Muscle layer of duodenum (tissue), 2 donors: ENCODE measurements at regions not wholly inside any gene's neighbourhood (a gene's known extent, or its start where the extent isn't known, plus 50 kb on each side); places are given as distances from the start of the nearest gene placed in this dataset.

ENCODE experiments used
- H3K27ac ChIP-seq: one replicate; pipeline ENCODE4 v1.7.0; 2013; ENCODE audit warnings: mild to moderate bottlenecking, low read length
- H3K27me3 ChIP-seq: one replicate; pipeline ENCODE4 v1.7.0; 2013; ENCODE audit warnings: low read depth, mild to moderate bottlenecking, control low read depth, low read length
- H3K36me3 ChIP-seq, 2 donors: one replicate each; pipeline ENCODE4 v1.7.0; 2013; ENCODE audit warnings: low read length in 2 of 2, control low read depth in 1 of 2, mild to moderate bottlenecking in 1 of 2; ENCODE audit not compliant: insufficient read depth in 2 of 2, control insufficient read depth in 1 of 2
- H3K4me1 ChIP-seq, 2 donors: one replicate each; pipeline ENCODE4 v1.7.0; 2013; ENCODE audit warnings: low read length in 2 of 2, mild to moderate bottlenecking in 2 of 2, control low read depth in 1 of 2, moderate library complexity in 1 of 2; ENCODE audit not compliant: insufficient read depth in 2 of 2, control insufficient read depth in 1 of 2
- H3K4me3 ChIP-seq, 2 donors: one replicate each; pipeline ENCODE4 v1.7.0; 2013; ENCODE audit warnings: low read length in 2 of 2, low read depth in 1 of 2, mild to moderate bottlenecking in 1 of 2
- H3K9me3 ChIP-seq, 2 donors: one replicate each; pipeline ENCODE4 v1.7.0; 2013; ENCODE audit warnings: low read length in 2 of 2, control low read depth in 1 of 2, mild to moderate bottlenecking in 1 of 2; ENCODE audit not compliant: control insufficient read depth in 1 of 2
- donor health status: healthy.

GRCh38 chr18:66999003-66999402, 395.1 kb upstream of the CDH19 start:
- Histone ChIP-seq H3K27me3 (no peaks in the 10 kb centered on the region), H3K36me3 (no peaks in the 10 kb centered on the region), H3K4me3 (no peak overlapping the region), H3K9me3 (no peaks in the 10 kb centered on the region), H3K27ac (no peak overlapping the region), H3K4me1 (no peaks in the 10 kb centered on the region)

GRCh38 chr18:66995270-66995669, 391.4 kb upstream of the CDH19 start:
- Histone ChIP-seq H3K4me1 (no peaks in the 10 kb centered on the region), H3K36me3 (no peaks in the 10 kb centered on the region), H3K9me3 (no peaks in the 10 kb centered on the region), H3K4me3 (no peak overlapping the region), H3K27ac (no peak overlapping the region), H3K27me3 (no peaks in the 10 kb centered on the region)

- Histone ChIP-seq H3K36me3 (no peaks in the 10 kb centered on the region), H3K4me1 (no peaks in the 10 kb centered on the region), H3K27me3 (no peaks in the 10 kb centered on the region), H3K9me3 (no peaks in the 10 kb centered on the region), H3K27ac (no peak overlapping the region), H3K4me3 (no peak overlapping the region)
Measured at GRCh38 chr18:66994790-66995189, 390.9 kb upstream of the CDH19 start.

GRCh38 chr18:66993492-66993891, 389.6 kb upstream of the CDH19 start:
- Histone ChIP-seq H3K36me3 (no peaks in the 10 kb centered on the region), H3K27me3 (no peaks in the 10 kb centered on the region), H3K4me3 (no peak overlapping the region), H3K4me1 (no peaks in the 10 kb centered on the region), H3K27ac (no peak overlapping the region), H3K9me3 (no peaks in the 10 kb centered on the region)

- Histone ChIP-seq H3K27me3 (no peaks in the 10 kb centered on the region), H3K4me3 (no peak overlapping the region), H3K4me1 (no peaks in the 10 kb centered on the region), H3K9me3 (peaks cover 0 to 4% of the 10 kb centered on the region in 2 donors), H3K27ac (no peak overlapping the region), H3K36me3 (no peaks in the 10 kb centered on the region)
Measured at GRCh38 chr18:66990909-66991308, 387.0 kb upstream of the CDH19 start.

GRCh38 chr18:66979009-66979408, 375.1 kb upstream of the CDH19 start:
- H3K4me3 ChIP-seq, result no peak overlapping the region
- H3K9me3 ChIP-seq, result no peaks in the 10 kb centered on the region
- H3K4me1 ChIP-seq, result no peaks in the 10 kb centered on the region
- H3K36me3 ChIP-seq, result no peaks in the 10 kb centered on the region
- H3K27me3 ChIP-seq, result no peaks in the 10 kb centered on the region
- no peak overlapping the region for H3K27ac ChIP-seq

- Histone ChIP-seq H3K4me3 (no peak overlapping the region), H3K4me1 (no peaks in the 10 kb centered on the region), H3K9me3 (no peaks in the 10 kb centered on the region), H3K27ac (no peak overlapping the region), H3K27me3 (no peaks in the 10 kb centered on the region), H3K36me3 (no peaks in the 10 kb centered on the region)
Measured at GRCh38 chr18:66972681-66973080, 368.8 kb upstream of the CDH19 start.

GRCh38 chr18:66971960-66972359, 368.1 kb upstream of the CDH19 start:
- H3K4me1 ChIP-seq, result no peaks in the 10 kb centered on the region
- H3K9me3 ChIP-seq, result no peaks in the 10 kb centered on the region
- H3K36me3 ChIP-seq, result no peaks in the 10 kb centered on the region
- no peak overlapping the region for H3K27ac ChIP-seq
- no peak overlapping the region for H3K4me3 ChIP-seq
- H3K27me3 ChIP-seq, result no peaks in the 10 kb centered on the region

- Histone ChIP-seq H3K27ac (no peak overlapping the region), H3K9me3 (no peaks in the 10 kb centered on the region), H3K27me3 (no peaks in the 10 kb centered on the region), H3K4me3 (no peak overlapping the region), H3K4me1 (no peaks in the 10 kb centered on the region), H3K36me3 (no peaks in the 10 kb centered on the region)
Measured at GRCh38 chr18:66966171-66966570, 362.3 kb upstream of the CDH19 start.

GRCh38 chr18:66958309-66958708, 354.4 kb upstream of the CDH19 start:
- no peak overlapping the region for H3K27ac ChIP-seq
- H3K4me1 ChIP-seq, result no peaks in the 10 kb centered on the region
- no peaks in the 10 kb centered on the region for H3K27me3 ChIP-seq
- no peak overlapping the region for H3K4me3 ChIP-seq
- no peaks in the 10 kb centered on the region for H3K36me3 ChIP-seq
- H3K9me3 ChIP-seq, result peaks cover 0 to 2% of the 10 kb centered on the region in 2 donors

- H3K36me3 ChIP-seq, result no peaks in the 10 kb centered on the region
- H3K4me1 ChIP-seq, result no peaks in the 10 kb centered on the region
- H3K27me3 ChIP-seq, result no peaks in the 10 kb centered on the region
- H3K27ac ChIP-seq, result no peak overlapping the region
- peaks cover 0 to 2% of the 10 kb centered on the region in 2 donors for H3K9me3 ChIP-seq
- no peak overlapping the region for H3K4me3 ChIP-seq
Measured at GRCh38 chr18:66951750-66952149, 347.9 kb upstream of the CDH19 start.

- no peaks in the 10 kb centered on the region for H3K27me3 ChIP-seq
- H3K36me3 ChIP-seq, result no peaks in the 10 kb centered on the region
- no peaks in the 10 kb centered on the region for H3K4me1 ChIP-seq
- no peak overlapping the region for H3K27ac ChIP-seq
- H3K4me3 ChIP-seq, result no peak overlapping the region
- H3K9me3 ChIP-seq, result peaks cover 0 to 2% of the 10 kb centered on the region in 2 donors
Measured at GRCh38 chr18:66949419-66949818, 345.5 kb upstream of the CDH19 start.
